HG02610 (cell line): ENCODE measurements at regions not wholly inside any gene's neighbourhood (a gene's known extent, or its start where the extent isn't known, plus 50 kb on each side); places are given as distances from the start of the nearest gene placed in this dataset.

ENCODE experiments used
- ATAC-seq: cut with Tn5 transposase; IDR thresholded peaks from one replicate; pipeline ENCODE4 v1.9.1; 2021; ENCODE audit warnings: mild to moderate bottlenecking, moderate library complexity; ENCODE audit not compliant: unreplicated experiment

GRCh38 chr6:66402873-66403272, 695.8 kb upstream of the EYS start:
- ATAC-seq = no peak

DNA sequence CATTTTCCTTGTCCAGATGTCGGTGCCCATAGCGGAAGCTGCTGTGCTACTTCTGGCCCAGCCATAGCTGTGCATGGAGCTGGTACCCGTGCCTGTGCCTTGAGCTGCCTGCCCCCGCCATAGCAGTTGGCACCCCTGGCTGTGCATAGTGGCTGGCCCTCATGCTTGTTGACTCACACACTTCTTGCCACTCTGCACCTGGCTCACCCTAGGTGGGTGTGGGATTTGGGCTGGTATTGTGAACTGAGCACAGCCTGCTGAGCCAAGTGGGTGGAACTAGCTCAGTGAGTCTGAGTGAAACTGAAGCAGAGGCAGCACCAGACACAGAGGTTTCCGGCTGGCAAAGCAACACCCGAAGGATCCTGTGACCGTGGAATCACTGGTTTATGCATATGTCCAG, 689.5 kb upstream of the EYS start:
- ATAC-seq = no peak

DNA sequence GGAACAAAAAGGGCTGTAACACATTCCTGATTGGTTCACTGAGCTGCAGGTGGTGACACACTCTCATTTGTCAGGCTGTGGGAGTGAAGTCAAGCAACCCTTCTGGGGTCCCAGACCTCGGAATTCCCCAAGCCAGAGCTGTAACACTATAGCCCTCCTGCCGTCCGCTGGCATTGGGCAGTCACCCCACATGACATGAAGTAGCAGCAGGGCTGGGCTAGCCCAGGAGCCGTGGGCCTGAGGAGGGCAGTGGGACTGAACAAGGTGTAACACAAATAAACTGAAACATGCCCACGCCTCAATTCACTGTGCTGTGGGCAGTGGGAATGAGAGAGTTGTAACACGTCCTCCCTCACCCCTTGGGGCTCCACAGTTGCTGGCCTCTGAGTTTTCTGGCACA, 689.1 kb upstream of the EYS start:
- ATAC-seq = no peak

DNA sequence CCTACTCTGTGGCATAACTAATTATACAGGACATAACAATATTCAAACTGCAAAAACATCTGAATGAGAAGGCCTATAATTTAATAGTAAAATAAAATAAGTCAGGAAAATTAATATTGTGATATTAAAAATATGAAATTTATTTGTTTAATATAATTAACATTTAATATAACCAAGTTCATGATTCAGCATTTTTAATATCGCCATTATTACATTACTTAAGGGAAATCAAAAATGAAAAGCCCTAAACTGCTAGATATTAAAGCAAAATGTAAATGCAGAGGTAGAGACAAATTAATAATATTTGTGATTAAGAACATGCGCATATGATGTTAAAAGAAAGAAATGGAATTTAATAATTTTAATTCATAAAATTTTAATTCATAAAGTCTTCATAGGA, 683.4 kb upstream of the EYS start:
- no peak for ATAC-seq

DNA sequence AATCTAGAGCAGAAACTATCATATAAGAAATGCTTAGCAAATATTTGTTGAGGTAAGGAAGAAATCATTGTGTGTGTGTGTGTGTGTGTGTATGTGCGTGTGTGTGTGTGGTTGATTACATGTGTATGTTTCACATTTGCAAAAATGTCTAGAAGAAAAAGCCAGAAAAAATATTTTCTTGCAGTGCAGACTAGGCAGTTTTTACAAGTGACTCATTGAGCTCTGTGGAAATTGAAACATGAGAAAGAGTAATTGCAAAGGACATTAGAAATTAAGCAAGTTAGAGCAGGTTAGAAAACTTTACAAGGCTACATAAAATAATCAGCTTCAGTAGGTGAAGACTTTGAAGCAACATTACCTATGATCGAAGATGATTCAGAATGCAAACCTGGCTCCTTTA, 669.0 kb upstream of the EYS start:
- ATAC-seq = no peak

GRCh38 chr6:66369407-66369806, 662.4 kb upstream of the EYS start:
- no peak for ATAC-seq

- ATAC-seq = no peak
Measured at GRCh38 chr6:66362888-66363287, 655.9 kb upstream of the EYS start.

- ATAC-seq = no peak
Measured at GRCh38 chr6:66361886-66362285, 654.9 kb upstream of the EYS start.

DNA sequence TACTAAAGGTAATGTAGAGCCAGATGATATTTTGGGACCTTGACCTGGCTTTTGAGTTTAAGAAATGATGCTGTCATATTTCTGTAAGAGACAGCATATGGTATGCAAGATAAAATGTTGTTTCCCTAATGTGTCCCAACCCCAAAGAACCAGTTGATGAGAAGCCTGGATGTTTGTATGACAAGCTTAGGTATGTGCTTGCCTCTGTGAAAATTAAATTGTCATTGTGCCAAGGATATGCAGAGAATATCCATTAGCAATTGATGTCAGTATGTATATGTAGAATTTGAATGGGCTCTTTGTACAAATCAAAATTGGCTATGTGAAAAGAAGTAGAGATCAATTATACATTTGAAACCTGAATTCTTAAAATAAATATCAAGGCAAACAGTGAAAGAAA, 650.8 kb upstream of the EYS start:
- no peak for ATAC-seq

GRCh38 chr6:66355471-66355870, 648.4 kb upstream of the EYS start:
- ATAC-seq = no peak

DNA sequence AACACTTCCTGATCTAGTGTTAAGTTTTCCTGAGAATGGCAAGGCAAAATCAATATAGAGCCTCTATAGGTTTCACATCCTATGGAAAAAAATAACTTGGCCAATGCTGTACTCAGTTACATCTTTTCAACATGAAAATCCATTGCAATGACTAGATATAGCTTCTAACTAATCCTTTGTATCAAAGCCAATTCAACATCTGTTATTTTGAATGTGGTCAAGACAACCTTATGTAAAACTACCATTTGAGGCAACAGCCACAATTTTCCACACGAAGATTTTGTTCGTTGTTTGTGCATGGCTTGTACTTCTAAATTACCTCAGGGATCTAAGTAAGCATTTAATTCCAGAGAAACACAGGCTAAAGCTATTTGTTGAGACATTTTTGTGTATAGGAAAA, 637.8 kb upstream of the EYS start:
- no peak for ATAC-seq

- ATAC-seq = no peak
Measured at GRCh38 chr6:66340736-66341135, 633.7 kb upstream of the EYS start.

DNA sequence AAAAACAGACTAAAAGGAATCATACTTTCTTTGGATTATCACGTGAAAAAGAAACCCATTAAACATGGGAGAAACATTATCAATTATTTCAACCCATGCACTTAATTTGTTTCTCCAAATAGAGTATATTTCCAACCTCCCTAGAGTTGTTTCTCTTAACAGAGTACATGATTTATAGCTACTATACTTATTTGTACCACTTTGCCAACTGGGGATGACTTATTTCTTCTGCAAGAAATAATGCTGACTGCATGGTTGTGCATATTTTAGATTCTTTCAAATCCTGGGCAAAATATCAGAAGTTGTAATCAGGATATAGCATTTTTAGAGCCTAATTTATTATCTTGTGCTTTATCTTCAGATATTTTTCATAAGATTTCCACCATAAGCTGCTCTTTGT, 629.1 kb upstream of the EYS start:
- no peak for ATAC-seq

DNA sequence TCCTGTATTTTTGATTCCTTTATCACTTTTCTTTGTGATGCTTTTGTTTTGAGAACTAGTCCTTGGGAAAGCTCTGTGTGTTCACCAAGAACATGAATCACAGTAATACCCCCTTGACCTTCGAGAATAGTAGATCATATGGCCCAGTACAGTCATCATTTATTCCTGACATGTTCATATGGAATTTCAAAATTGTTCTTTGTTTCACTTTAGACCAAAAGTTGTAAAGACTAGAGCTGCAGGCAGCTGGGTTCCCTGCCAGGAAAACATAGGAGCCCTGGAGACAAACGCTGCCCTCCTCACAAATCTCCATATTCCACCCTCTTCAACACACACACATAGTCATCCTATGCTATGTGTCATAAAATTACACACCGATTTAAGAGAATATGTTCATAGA, 621.2 kb upstream of the EYS start:
- ATAC-seq = no peak

DNA sequence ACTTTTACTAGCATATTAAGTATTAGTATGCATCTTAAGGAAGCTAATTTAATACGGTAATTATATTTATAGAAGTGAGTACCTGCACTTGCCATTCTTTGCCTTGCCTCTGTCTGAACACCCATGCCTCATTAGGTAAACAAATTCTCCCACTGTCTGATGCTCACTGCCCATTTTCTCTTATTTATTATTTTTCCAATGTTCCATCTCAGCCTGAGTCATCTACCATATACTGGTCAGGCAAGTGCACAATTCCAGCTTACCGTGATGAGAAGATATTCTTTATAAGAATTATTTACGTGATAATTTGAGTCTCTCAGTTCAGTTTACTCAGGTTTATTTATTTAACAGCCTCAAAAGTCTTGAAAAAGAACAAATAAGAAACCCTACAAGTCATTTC, 619.2 kb upstream of the EYS start:
- no peak for ATAC-seq

DNA sequence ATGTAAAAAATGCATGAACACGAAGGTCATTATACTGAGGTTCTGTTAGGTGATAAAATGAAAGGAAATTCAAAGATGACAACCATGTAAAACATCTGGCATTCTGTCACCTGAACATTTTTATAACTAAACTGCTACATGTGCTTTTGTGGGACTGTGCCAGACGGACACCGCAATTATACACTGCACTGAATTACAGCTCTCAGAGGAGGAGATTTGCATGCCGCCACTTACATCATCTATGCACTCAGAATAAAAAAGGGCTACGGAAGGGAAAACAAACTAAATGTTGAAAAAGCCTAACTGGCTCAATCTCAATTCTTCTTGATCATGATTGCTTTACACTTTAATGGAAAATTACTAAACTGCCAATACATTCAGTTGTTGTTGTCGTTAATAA, 614.0 kb upstream of the EYS start:
- no peak for ATAC-seq

DNA sequence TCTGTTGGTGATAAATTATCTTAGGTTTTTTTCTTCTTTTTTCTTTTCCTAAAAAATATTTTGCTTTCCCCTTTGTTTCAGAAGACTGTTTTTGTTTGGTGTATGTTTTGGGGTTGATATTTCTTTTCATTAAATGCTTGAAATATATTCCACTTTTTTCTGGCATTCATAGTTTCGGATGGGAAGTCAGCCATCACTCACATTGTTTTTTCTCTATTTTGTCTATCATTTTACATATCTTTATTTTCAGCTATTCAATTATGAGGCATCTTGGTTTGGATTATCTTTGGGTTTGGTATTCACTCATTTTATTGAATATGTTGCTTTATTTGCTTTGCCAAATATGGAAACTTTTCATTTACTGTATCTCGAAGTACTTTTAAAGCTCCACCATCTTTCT, 600.5 kb upstream of the EYS start:
- no peak for ATAC-seq

DNA sequence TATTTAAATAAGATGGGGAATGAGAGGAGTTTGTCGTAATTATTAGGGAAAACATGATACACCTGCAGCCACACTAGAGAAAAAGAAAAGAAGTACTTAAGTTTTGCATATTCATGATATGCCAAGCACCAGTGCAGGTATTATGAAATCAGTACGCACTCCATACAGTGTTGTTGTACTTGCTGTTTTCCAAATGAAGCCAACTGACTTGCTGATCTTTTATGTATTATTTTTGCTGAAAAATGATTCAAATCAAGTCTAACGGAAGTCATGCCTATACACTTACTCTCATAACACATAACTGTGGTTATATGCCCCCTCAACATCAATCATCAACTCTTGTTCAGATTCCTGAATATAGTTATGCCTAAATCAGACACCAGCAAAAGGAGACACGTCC, 584.9 kb upstream of the EYS start:
- no peak for ATAC-seq

- no peak for ATAC-seq
Measured at GRCh38 chr6:66289889-66290288, 582.9 kb upstream of the EYS start.

DNA sequence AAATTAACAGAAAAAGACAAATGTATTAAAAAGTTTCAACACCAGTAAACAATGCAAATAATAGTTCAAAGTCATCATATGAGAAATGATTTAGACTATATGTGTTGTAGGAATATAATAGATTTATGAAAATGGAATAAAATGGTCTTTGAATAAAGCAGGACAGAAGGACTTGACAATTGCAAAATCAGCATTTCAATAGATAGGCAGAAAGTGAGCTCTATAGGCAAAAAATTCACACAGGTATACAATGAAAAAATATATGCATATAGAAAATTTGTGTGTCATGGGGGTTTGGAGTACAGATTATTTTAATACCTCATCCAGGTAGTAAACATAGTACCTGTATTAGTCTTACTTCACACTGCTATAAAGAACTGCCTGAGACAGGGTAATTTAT, 571.1 kb upstream of the EYS start:
- no peak for ATAC-seq

DNA sequence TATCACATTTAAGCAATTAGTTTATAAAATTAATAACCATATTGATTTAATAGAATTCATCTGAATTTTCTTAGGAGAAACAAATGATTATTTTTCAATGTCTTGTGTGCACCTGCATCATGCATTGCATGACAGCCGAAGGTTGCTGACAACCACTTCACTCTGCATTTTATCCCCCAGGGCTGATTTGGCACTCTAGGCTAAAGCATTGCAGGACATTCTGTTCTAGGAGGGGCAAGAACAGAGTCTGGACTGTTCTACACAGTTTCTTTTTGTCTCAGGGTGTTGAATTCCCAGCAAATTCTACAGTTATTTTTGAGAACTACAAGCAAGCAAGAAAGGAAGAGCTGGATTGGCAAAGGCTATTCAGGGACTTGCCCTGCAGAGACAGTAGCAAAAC, 570.4 kb upstream of the EYS start:
- no peak for ATAC-seq

DNA sequence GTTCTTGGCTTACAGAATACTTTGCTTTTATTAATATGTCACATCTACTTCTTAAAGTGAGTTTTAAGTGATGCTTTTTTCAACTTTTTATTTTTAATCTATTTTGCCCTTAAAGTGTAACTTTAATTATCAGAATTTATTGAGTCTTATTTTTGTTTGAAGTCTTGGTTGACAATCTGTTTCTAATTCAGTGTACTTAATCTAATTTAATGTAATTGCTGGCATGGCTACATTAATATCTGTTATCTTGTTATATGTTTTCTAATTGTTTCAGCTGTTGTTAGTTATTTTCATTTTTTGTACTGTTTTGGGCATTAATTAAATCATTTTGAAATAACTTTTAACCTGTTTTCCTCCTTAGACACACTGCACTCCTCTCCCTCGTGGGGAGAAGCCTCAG, 558.7 kb upstream of the EYS start:
- no peak for ATAC-seq

GRCh38 chr6:66264376-66264775, 557.4 kb upstream of the EYS start:
- ATAC-seq = no peak
